Endothelial cell of umbilical vein (primary cell): ENCODE measurements at regions not wholly inside any gene's neighbourhood (a gene's known extent, or its start where the extent isn't known, plus 50 kb on each side); places are given as distances from the start of the nearest gene placed in this dataset.

Experiments
- CTCF ChIP-seq, 2 donors: IDR thresholded peaks; 1 replicate in 1 of 2; 2 replicates in 1 of 2; pipeline ENCODE4 v1.5.1; 2011; ENCODE audit warnings: low read length in 2 of 2, mild to moderate bottlenecking in 2 of 2, moderate library complexity in 2 of 2, control low read depth in 1 of 2, inconsistent platforms in 1 of 2, low read depth in 1 of 2; ENCODE audit not compliant: insufficient read depth in 1 of 2; ENCODE audit errors: extremely low read depth in 1 of 2
- EZH2 ChIP-seq: IDR thresholded peaks from 2 replicates; pipeline ENCODE4 v1.6.1; 2012; ENCODE audit warnings: borderline replicate concordance, low read depth, mild to moderate bottlenecking, moderate library complexity, low read length, inconsistent platforms; ENCODE audit not compliant: severe bottlenecking
- GATA2 ChIP-seq: IDR thresholded peaks from 2 replicates; pipeline ENCODE4 v1.7.0; 2011; ENCODE audit warnings: low read depth, mild to moderate bottlenecking, moderate library complexity, mixed read lengths, low read length; ENCODE audit not compliant: insufficient read length, insufficient read depth
- JUN ChIP-seq: IDR thresholded peaks from 2 replicates; pipeline ENCODE4 v1.6.1; 2011; ENCODE audit warnings: borderline replicate concordance, low read depth; ENCODE audit not compliant: insufficient read length, insufficient read depth
- MAX ChIP-seq: IDR thresholded peaks from 2 replicates; pipeline ENCODE4 v1.6.1; 2011; ENCODE audit not compliant: insufficient read depth, insufficient read length
- POLR2A ChIP-seq: IDR thresholded peaks from 2 replicates; pipeline ENCODE4 v1.6.1; 2012; ENCODE audit warnings: low read depth, mild to moderate bottlenecking, control low read depth, low read length
- POLR2AphosphoS5 ChIP-seq: IDR thresholded peaks from 2 replicates; pipeline ENCODE4 v1.6.1; 2012; ENCODE audit warnings: low read depth, mild to moderate bottlenecking, control low read depth, low read length, moderate library complexity; ENCODE audit not compliant: insufficient read depth

DNA sequence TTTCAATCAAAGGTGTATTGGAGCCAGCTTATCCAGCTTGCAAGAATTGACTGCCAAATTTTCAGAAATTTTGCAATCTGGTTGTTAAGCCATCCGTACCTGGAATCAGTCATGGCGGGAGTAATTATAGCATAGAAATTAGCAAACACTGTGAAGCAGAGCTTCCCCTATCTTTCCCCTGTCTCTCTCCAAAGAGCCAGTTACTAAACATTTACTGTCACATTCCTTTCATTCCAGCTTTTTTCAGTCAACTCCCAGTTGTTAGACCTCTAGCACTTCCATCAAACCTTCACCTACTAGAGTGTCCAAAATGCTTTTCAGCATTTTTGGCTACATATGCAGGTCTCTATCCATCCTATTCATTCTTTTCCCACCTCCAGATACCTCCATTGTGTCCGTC lies 137.4 kb downstream of the MC4R start:
- TF ChIP-seq CTCF (IDR thresholded peaks at IDR 0.05; ENCODE audit: extremely low read depth in 1 of 2, insufficient read depth in 1 of 2, low read depth in 1 of 2, low read length in 2 of 2) (no peak), POLR2A (no peak), EZH2 (no peak), JUN (no peak), MAX (no peak), GATA2 (no peak), POLR2AphosphoS5 (no peak)
